Caco-2 (cell line): ENCODE measurements at regions not wholly inside any gene's neighbourhood (a gene's known extent, or its start where the extent isn't known, plus 50 kb on each side); places are given as distances from the start of the nearest gene placed in this dataset.

Experiments used
- BruUV-seq: library from RNA; stranded (reverse); fragments of 400-500 nt; replicated peaks from 2 replicates; lab custom pipeline; 2021; lab: Mats Ljungman, UMichigan
- CTCF ChIA-PET: fragments of 300-600 bp; sonication (Branson Sonifier 250); formaldehyde crosslinking; loops from one replicate; lab custom pipeline; 2022; ENCODE audit warnings: antibody characterized with exemption; lab: Charles Lee
- POLR2A ChIA-PET: fragments of 300-600 bp; sonication (Branson Sonifier 250); formaldehyde crosslinking; loops from one replicate; lab custom pipeline; 2022; ENCODE audit warnings: antibody characterized with exemption; lab: Charles Lee
- DNase-seq, 2 experiments: peaks; one replicate each; pipeline versions ENCODE4 v3.0.0 to v3.0.0-alpha.2; 2020 to 2022
- H3K27me3 ChIP-seq: replicated peaks from 2 replicates; pipeline ENCODE4 v1.6.0; 2011; ENCODE audit warnings: low read length; ENCODE audit not compliant: control insufficient read depth, insufficient read depth
- H3K36me3 ChIP-seq: 2 replicates; pipeline ENCODE4 v1.5.1; 2011; ENCODE audit warnings: low read length; ENCODE audit not compliant: control insufficient read depth, insufficient read depth
- H3K4me1 ChIP-seq: fragments of 250-450 bp; sonication (Bioruptor Pico); 2 replicates; pipeline ENCODE4 v1.5.1; 2020; ENCODE audit warnings: mild to moderate bottlenecking
- H3K4me3 ChIP-seq: 2 replicates; pipeline ENCODE4 v1.5.1; 2011; ENCODE audit warnings: low read depth, mild to moderate bottlenecking, control low read depth, low read length
- H3K9me3 ChIP-seq: fragments of 250-450 bp; sonication (Bioruptor Pico); 2 replicates; pipeline ENCODE4 v1.5.1; 2020; ENCODE audit warnings: mild to moderate bottlenecking, moderate library complexity
- H3K27ac Mint-ChIP-seq: one replicate; pipeline ENCODE4 v1.8.0; 2022; ENCODE audit warnings: mixed read lengths; ENCODE audit not compliant: unreplicated experiment
- H3K27me3 Mint-ChIP-seq: one replicate; pipeline ENCODE4 v1.8.0; 2022; ENCODE audit warnings: mixed read lengths; ENCODE audit not compliant: insufficient read depth, unreplicated experiment
- H3K36me3 Mint-ChIP-seq: one replicate; pipeline ENCODE4 v1.8.0; 2022; ENCODE audit warnings: mild to moderate bottlenecking, mixed read lengths; ENCODE audit not compliant: insufficient read depth, unreplicated experiment
- H3K4me1 Mint-ChIP-seq: one replicate; pipeline ENCODE4 v1.8.0; 2022; ENCODE audit warnings: low read depth, mixed read lengths; ENCODE audit not compliant: unreplicated experiment
- H3K4me3 Mint-ChIP-seq: one replicate; pipeline ENCODE4 v1.8.0; 2022; ENCODE audit warnings: mild to moderate bottlenecking, moderate library complexity, mixed read lengths; ENCODE audit not compliant: unreplicated experiment
- H3K9me3 Mint-ChIP-seq: one replicate; pipeline ENCODE4 v1.8.0; 2022; ENCODE audit warnings: mixed read lengths; ENCODE audit not compliant: unreplicated experiment
- CTCF ChIP-seq, 2 experiments: fragments of 200-600 bp in 1 of 2; IDR thresholded peaks; 1 replicate in 1 of 2; 2 replicates in 1 of 2; pipeline versions ENCODE4 v1.5.1 to v1.8.0; 2011 to 2022; ENCODE audit warnings: antibody characterized with exemption in 1 of 2, control low read depth in 1 of 2, inconsistent platforms in 1 of 2, low read depth in 1 of 2, low read length in 1 of 2, mild to moderate bottlenecking in 1 of 2, moderate library complexity in 1 of 2; ENCODE audit not compliant: insufficient read depth in 1 of 2, severe bottlenecking in 1 of 2, unreplicated experiment in 1 of 2
- intact Hi-C: fragments of 100-400 bp; cut with micrococcal nuclease; formaldehyde crosslinking; loops from one replicate; pipeline ENCODE4 v1.10.0; 2022; ENCODE audit not compliant: unreplicated experiment

GRCh38 chr2:145034511-145034910 lies 514.6 kb upstream of the ZEB2 start:
- Mint-ChIP-seq H3K36me3 (no peaks in the 10 kb centered on the region), H3K27me3 (no peaks in the 10 kb centered on the region), H3K9me3 (no peaks in the 10 kb centered on the region), H3K27ac (no peak overlapping the region), H3K4me1 (no peaks in the 10 kb centered on the region), H3K4me3 (no peak overlapping the region)
- TF ChIP-seq CTCF (IDR thresholded peaks at IDR 0.05; ENCODE audit: insufficient read depth in 1 of 2, low read depth in 1 of 2, low read length in 1 of 2, severe bottlenecking in 1 of 2, unreplicated experiment in 1 of 2) = no peak
- BruUV-seq = no TSS peak
- no peaks in the 10 kb centered on the region for H3K9me3 ChIP-seq
- POLR2A ChIA-PET = no interaction called here
- intact Hi-C loops = no loop called here
- H3K4me1 ChIP-seq = no peaks in the 10 kb centered on the region; the same call in 1 of the 2 replicates
- no peak for DNase-seq
- CTCF ChIA-PET = no interaction called here
- no peaks in the 10 kb centered on the region for H3K36me3 ChIP-seq
- H3K4me3 ChIP-seq = no peak overlapping the region
- H3K27me3 ChIP-seq = no peaks in the 10 kb centered on the region

GRCh38 chr2:145033438-145033837 lies 513.5 kb upstream of the ZEB2 start:
- no peak for TF ChIP-seq CTCF (IDR thresholded peaks at IDR 0.05; ENCODE audit: insufficient read depth in 1 of 2, low read depth in 1 of 2, low read length in 1 of 2, severe bottlenecking in 1 of 2, unreplicated experiment in 1 of 2)
- Histone ChIP-seq H3K4me1 (no peaks in the 10 kb centered on the region; the same call in 1 of the 2 replicates), H3K9me3 (no peaks in the 10 kb centered on the region), H3K27me3 (no peaks in the 10 kb centered on the region), H3K4me3 (no peak overlapping the region), H3K36me3 (no peaks in the 10 kb centered on the region)
- Mint-ChIP-seq H3K27me3 (no peaks in the 10 kb centered on the region), H3K4me1 (no peaks in the 10 kb centered on the region), H3K27ac (no peak overlapping the region), H3K9me3 (no peaks in the 10 kb centered on the region), H3K4me3 (no peak overlapping the region), H3K36me3 (no peaks in the 10 kb centered on the region)
- no TSS peak for BruUV-seq
- ChIA-PET CTCF (no interaction called here), POLR2A (no interaction called here)
- no peak for DNase-seq
- intact Hi-C loops = no loop called here

- H3K9me3 Mint-ChIP-seq = no peaks in the 10 kb centered on the region
- no peaks in the 10 kb centered on the region for H3K36me3 Mint-ChIP-seq
- H3K27me3 Mint-ChIP-seq = no peaks in the 10 kb centered on the region
- no peaks in the 10 kb centered on the region for H3K4me1 Mint-ChIP-seq
- ChIA-PET POLR2A (no interaction called here), CTCF (no interaction called here)
- no peak for DNase-seq
- TF ChIP-seq CTCF (IDR thresholded peaks at IDR 0.05; ENCODE audit: insufficient read depth in 1 of 2, low read depth in 1 of 2, low read length in 1 of 2, severe bottlenecking in 1 of 2, unreplicated experiment in 1 of 2) = no peak
- no peak overlapping the region for H3K27ac Mint-ChIP-seq
- no peak overlapping the region for H3K4me3 Mint-ChIP-seq
- no peaks in the 10 kb centered on the region; the same call in 1 of the 2 replicates for H3K4me1 ChIP-seq
- no peak overlapping the region for H3K4me3 ChIP-seq
- no peaks in the 10 kb centered on the region for H3K27me3 ChIP-seq
- intact Hi-C loops = no loop called here
- no peaks in the 10 kb centered on the region for H3K36me3 ChIP-seq
- no TSS peak for BruUV-seq
- H3K9me3 ChIP-seq = no peaks in the 10 kb centered on the region
Measured at GRCh38 chr2:145032791-145033190, 512.9 kb upstream of the ZEB2 start.
